Motor neuron (in vitro differentiated cells): ENCODE measurements at regions not wholly inside any gene's neighbourhood (a gene's known extent, or its start where the extent isn't known, plus 50 kb on each side); places are given as distances from the start of the nearest gene placed in this dataset.
A peak's percentile ranks its signal among the peaks of the same experiment; 100 is the strongest.
"Not testable (repeated sequence)": the region's sequence is repeated elsewhere in the genome, so short reads cannot be mapped to it uniquely, and the experiment has no call there.

ENCODE experiments used
- ATAC-seq, 8 experiments: fragments of 200-7000 bp; cut with Tn5 transposase; replicated peaks in 6 of 8; 2 replicates each; pipeline ENCODE4 v1.8.0; 2021; ENCODE audit warnings: mild to moderate bottlenecking in 8 of 8, moderate library complexity in 8 of 8
- H3K27ac ChIP-seq, 2 donors: fragments of 250-450 bp; sonication (Bioruptor Pico); 2 replicates each; pipeline ENCODE4 v1.9.0; 2021; ENCODE audit warnings: antibody characterized with exemption in 2 of 2, mild to moderate bottlenecking in 2 of 2, moderate library complexity in 1 of 2
- H3K4me1 ChIP-seq, 2 donors: fragments of 250-450 bp; sonication (Bioruptor Pico); replicated peaks in 1 of 2; 2 replicates each; pipeline ENCODE4 v1.6.1; 2021; ENCODE audit warnings: antibody characterized with exemption in 2 of 2, mild to moderate bottlenecking in 2 of 2, moderate library complexity in 1 of 2
- H3K4me3 ChIP-seq, 5 donors: fragments of 250-450 bp; sonication (Bioruptor Pico); 2 replicates each; pipeline ENCODE4 v1.9.0; 2021; ENCODE audit warnings: antibody characterized with exemption in 5 of 5, mild to moderate bottlenecking in 5 of 5, moderate library complexity in 4 of 5
- WGBS, 10 experiments: fragments of 450-650 bp; shearing (Covaris generic); methylation state at CpG; one replicate each; pipeline ENCODE4 v1.0.0; 2022; 5-methylcytosine and 5-hydroxymethylcytosine counted together
- in situ Hi-C, 9 experiments: fragments of 400-800 bp; cut with MboI; loops; one replicate each; pipeline ENCODE4 v1.15.0; 2021; ENCODE audit warnings: low sequenced_read_pairs in 9 of 9, low pct_unique_long_range_greater_than_20kb in 2 of 9; ENCODE audit not compliant: unreplicated experiment in 9 of 9

DNA sequence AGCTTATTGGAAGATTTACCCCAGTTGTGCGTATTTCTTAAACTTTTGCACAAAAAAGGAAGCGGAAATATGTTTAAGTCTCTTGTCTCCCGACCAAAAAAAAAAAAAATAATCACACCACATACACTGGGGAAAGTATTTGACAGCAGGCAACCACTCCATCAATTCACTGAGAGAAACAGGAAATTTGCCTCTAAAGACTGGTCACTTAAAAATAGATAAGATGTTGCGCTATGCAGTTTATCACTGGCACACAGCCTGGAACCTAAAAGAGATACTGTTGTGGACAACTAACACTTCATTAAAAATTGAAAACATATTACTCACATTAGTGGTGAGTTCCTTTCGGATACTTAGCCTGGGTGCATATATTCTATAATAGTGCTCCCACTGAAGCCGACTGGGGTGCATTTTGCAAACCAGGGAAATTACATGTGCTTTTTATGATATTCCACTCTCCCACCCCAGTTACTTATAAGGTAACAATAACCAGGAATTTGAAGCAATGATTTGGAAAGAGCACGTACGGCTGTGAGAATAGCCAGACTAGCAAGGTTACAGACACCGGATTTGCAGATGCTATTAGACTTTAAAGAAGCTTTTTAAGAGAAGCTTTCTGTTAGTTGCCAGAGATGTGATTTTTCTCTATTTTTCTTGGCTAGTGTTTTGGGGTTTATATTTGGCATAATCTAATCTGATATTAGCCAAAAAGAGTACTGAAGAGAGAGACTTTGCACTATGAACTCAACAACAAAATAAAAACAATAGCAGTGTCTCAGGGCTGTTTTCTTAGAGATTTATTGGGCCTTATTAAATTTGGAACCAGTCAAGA, 311.5 kb downstream of the NOVA1 start:
- H3K4me3 ChIP-seq: no peak overlapping the region
- ATAC-seq: peak in 1 of 8 experiments; percentile 17
- H3K27ac ChIP-seq: no peak overlapping the region
- in situ Hi-C loops: no loop called here
- peaks cover 23 to 32% of the 10 kb centered on the region in 2 donors for H3K4me1 ChIP-seq
- WGBS, 10 experiments: 28 to 100% (median 73%) methylated on average over 3 to 9 of the region's 9 CpGs; no CpG with 5 or more reads in 1 of the 10 experiments

DNA sequence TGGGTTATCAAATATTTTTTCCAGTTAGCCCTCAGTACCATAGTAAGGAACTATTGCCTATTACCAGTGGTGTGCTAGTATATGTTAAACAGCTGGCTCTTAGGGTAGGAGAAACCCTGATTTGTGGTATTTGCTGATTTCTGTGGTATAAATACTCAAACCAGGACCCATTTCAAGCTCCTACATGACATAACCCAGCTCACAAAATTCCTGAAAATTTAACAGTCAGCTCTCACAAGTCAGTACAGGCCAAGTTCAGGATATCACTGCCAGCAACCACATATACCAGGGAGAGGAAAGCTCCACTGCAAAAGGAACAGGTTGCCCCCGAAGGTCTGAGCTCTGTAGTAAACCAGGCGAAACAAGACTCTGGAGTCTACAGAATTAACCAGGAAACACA, 315.3 kb downstream of the NOVA1 start:
- H3K27ac ChIP-seq: no peak overlapping the region
- in situ Hi-C loops: no loop called here
- 0 to 17% methylated on average over 1 to 2 of the region's 2 CpGs; no CpG with 5 or more reads in 8 of the 10 experiments for WGBS, 10 experiments
- H3K4me1 ChIP-seq: peaks cover 28 to 36% of the 10 kb centered on the region in 2 donors
- H3K4me3 ChIP-seq: no peak overlapping the region
- peak in 5 of 8 experiments; percentile 8 to 26 (median 16) for ATAC-seq

DNA sequence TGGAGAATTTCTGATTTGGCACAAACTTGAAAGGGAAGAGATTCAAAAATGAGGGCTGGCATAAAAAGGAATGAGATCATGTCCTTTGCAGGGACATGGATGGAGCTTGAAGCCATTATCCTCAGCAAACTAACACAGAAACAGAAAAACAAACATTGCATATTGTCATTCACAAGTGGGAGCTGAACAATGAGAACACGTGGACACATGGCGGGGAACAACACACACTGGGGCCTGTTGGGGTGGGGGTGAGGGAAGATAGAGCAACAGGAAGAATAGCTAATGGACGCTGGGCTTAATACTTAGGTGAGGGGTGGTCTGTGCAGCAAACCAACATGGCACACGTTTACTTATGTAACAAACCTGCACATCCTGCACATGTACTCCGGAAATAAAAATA, 315.8 kb downstream of the NOVA1 start:
- 16 to 100% (median 37%) methylated on average over 1 to 4 of the region's 5 CpGs; no CpG with 5 or more reads in 2 of the 10 experiments for WGBS, 10 experiments
- Histone ChIP-seq H3K4me1 (peaks cover 27 to 30% of the 10 kb centered on the region in 2 donors), H3K27ac (peak overlapping the region; percentile 49 to 74)
- peak in 5 of 8 experiments; percentile 81 to 88 (median 87) for ATAC-seq
- H3K4me3 ChIP-seq, in situ Hi-C loops: not testable (repeated sequence)

DNA sequence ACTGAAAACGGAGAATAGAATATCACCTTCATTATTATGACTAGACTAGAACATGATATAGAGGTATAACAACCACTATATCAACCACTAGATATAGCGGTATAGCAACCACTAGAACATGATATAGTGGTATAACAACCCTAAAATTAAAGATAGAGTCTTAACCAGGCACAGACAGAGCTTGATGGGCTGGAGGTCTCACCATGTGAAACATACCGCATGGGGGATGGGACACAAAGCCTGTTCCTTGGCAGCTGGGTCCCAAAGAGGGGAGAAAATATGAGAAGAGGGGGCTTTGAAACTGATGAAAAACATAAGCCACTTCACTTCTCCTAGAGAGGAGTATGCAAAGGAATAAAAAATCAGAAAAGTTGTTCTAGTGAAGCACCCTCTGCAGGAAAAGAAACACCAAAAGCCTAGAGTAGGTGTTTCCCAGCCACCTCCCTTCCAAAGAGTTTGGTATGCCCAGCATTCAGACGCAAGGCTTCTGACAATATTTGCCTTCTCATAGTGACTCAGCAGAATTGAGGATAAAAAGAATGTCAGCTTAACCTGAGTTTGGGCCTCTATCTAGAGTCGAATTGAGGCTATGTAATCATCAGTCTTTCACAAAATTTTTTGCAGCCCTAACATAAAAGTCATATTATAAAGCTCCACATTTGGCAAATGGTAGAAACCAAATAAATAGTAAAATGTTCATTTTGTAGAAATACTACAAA, 316.4 kb downstream of the NOVA1 start:
- peak overlapping the region; percentile 49 to 74 for H3K27ac ChIP-seq
- no peak overlapping the region for H3K4me3 ChIP-seq
- WGBS, 10 experiments: 16 to 100% (median 80%) methylated on average over 2 to 5 of the region's 5 CpGs; no CpG with 5 or more reads in 1 of the 10 experiments
- peaks cover 21 to 24% of the 10 kb centered on the region in 2 donors for H3K4me1 ChIP-seq
- peak in 7 of 8 experiments; percentile 62 to 82 (median 77) for ATAC-seq
- in situ Hi-C loops: no loop called here

DNA sequence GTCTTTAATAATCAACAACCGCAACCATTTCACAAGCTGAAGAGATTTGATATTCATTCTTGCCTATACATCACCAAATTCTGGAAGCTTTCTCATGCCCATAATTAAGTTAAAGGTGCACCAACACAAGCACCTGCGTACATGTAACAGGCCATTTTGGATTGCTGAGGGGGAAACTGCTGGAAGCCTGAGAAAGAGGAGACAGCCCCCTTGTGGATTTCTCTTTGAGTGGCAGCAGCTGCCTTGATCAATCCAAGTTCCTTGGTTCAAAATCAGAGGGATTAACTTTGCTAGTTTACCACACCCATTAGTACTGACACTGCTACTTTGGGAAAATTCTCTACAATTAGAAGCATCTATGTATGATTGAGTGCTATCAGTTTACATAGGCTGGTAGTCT, 321.1 kb downstream of the NOVA1 start:
- WGBS, 10 experiments: 50 to 100% (median 87%) methylated on average over 1 to 2 of the region's 2 CpGs; no CpG with 5 or more reads in 4 of the 10 experiments

DNA sequence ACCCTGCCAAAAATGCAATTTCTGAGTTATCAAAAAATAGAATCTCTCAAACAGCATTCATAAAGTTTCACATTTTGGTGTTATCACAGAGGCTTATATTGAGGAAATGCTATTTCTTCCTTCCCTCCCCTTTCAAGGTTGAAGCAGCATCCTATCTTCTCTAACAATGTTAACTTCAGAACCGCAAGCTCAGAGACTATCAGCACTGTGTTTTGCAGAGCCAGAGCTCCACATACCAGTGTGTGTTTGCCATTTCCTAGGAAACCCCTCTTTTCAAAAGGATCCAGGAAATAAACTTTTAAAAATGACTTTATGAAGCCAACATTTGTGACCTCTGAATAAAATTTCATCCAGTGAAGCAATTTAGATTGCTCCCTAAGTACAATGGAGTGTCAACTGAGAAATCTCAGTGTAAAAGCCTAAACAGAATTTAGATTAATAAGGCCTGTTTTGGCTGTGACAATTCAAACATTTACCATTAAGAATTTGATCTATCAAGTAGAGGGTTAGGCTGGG, 332.6 kb downstream of the NOVA1 start:
- 0 to 60% (median 31%) methylated on average over 1 of the region's 1 CpG; no CpG with 5 or more reads in 4 of the 10 experiments for WGBS, 10 experiments
- Histone ChIP-seq H3K27ac (no peak overlapping the region), H3K4me3 (no peak overlapping the region), H3K4me1 (peaks cover 11 to 12% of the 10 kb centered on the region in 2 donors)
- peak in 3 of 8 experiments; percentile 51 to 93 (median 56) for ATAC-seq
- in situ Hi-C loops: no loop called here

More for the DNA sequence above, 321.1 kb downstream of the NOVA1 start:
- H3K27ac ChIP-seq: no peak overlapping the region
- in situ Hi-C loops: no loop called here
- peaks cover 10 to 11% of the 10 kb centered on the region in 2 donors for H3K4me1 ChIP-seq
- H3K4me3 ChIP-seq: no peak overlapping the region
- peak in 1 of 8 experiments; percentile 41 for ATAC-seq

DNA sequence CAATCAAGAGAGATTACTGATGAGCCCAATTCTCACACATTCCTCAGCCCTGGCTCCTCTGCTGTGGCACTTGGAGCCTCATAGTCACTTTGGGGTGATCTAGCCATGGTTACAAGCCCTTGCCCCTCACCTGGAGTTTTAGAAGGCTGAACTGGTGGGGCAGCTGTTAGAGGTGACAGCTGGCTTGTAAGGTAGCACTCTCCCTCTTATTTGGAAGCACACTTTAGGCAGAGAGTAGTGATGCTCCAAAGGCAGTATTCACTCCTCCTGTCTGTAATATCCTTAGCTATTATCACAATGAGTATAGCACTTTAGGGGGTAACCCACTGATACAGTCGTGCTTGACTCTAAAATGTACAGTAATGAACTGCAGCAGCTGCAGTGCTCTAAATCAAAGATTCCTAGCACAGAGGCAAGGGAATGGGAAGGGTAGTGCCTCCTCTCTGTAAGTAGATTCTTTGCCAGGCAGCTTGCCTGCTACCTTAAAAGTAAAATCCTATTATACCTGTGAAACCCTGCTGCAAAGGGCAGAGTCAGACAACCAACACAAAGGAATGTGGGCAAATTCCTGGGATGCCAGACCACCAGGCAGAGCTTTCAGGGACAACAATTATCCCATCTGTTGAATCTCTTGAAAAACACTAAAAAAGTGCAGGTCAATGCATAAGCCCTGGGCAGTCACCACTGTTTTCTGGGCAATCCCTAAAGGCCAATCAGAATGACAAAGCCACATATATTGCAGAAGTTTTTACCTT, 336.3 kb downstream of the NOVA1 start:
- no peak overlapping the region for H3K27ac ChIP-seq
- H3K4me1 ChIP-seq: peaks cover 11 to 12% of the 10 kb centered on the region in 2 donors
- no peak overlapping the region for H3K4me3 ChIP-seq
- 0 to 60% (median 20%) methylated on average over 1 of the region's 1 CpG; no CpG with 5 or more reads in 5 of the 10 experiments for WGBS, 10 experiments
- in situ Hi-C loops: no loop called here
- peak in 1 of 8 experiments; percentile 28 for ATAC-seq

DNA sequence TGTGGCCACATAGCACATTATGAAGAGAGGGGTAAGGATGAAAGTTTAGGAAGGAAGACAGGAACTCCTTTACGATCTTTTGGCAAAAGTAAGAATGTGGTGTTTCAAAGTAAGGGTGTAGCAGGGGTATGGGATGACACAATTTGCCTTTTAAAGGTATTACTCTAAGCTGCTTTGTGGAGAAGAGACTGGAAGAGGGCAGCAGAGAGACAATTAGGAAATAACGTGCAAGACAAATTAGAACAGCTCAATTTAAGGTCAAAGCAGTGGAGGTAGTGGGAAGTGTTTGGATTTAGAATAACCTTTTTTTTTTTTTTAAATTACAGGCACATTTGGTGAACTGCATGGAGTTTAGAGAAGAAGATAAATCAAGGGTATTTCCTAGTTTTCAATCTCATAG, 342.6 kb downstream of the NOVA1 start:
- no peak overlapping the region for H3K4me3 ChIP-seq
- in situ Hi-C loops: no loop called here
- 0 to 71% (median 50%) methylated on average over 1 to 2 of the region's 2 CpGs; no CpG with 5 or more reads in 1 of the 10 experiments for WGBS, 10 experiments
- ATAC-seq: peak in 2 of 8 experiments; percentile 46 to 48
- H3K27ac ChIP-seq: no peak overlapping the region
- H3K4me1 ChIP-seq: peaks cover 0 to 6% of the 10 kb centered on the region in 2 donors

DNA sequence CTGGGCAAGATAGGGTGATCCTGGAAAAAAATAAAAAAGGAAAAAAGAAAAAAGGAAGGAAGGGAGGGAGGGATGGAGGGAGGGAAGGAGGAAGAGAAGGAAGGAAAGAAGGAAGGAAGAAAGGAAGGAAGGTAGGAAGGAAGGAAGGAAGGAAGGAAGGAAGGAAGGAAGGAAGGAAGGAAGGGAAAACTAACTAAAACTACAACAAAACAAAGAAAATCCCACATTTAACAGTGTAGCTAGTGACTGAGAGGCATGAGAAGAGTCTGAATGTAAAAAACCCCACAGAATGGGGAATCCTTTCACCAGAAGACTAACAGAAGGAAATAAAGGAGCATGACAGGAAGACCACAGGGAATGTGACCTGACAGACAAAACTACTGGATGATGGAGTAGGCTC, 345.7 kb downstream of the NOVA1 start:
- no peak for ATAC-seq
- peaks cover 0 to 6% of the 10 kb centered on the region in 2 donors for H3K4me1 ChIP-seq
- no peak overlapping the region for H3K4me3 ChIP-seq
- in situ Hi-C loops: no loop called here
- no peak overlapping the region for H3K27ac ChIP-seq

DNA sequence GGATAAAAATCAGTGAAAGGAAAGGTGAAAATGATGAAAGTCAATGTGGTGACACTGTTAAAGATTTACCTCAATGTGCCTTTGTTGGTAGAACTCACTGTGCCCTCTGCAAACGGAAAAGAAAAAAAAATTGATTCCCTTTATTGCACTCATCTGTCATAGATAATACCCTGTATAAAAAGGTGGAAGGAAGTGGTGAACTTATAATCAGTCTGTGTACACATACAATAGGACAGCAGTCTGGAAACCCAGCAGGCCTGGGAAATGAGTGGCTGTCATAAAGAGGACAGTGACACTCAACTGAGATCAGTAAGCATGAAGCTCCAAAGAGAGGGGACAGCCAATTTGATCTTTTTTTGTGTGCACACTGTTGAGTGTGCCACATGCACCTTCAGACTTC, 364.7 kb downstream of the NOVA1 start:
- H3K27ac ChIP-seq: no peak overlapping the region

DNA sequence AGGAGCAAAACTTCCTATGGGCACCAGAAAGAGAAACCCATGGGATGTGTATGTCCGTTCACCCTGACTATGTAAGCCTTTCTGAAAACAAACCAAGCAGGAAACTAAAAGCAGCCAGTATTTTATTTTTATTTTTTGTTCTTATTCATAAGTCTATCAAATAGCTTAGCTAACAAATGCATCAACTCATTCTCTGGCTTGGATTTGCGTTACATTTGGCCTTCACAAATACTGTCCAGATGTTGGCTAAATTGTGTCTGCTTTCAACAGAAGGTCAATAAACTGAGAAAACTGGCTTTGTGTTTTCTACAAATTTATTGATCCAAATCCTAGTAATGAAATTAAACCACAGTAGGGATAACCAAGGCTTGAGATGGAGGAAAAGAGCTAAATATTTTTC, 379.0 kb downstream of the NOVA1 start:
- in situ Hi-C loops: no loop called here
- 0 to 100% (median 87%) methylated on average over 1 to 2 of the region's 2 CpGs for WGBS, 10 experiments
- Histone ChIP-seq H3K4me1 (peaks cover 0 to 20% of the 10 kb centered on the region in 2 donors), H3K4me3 (no peak overlapping the region), H3K27ac (no peak overlapping the region)
- ATAC-seq: no peak

More for the DNA sequence above, 364.7 kb downstream of the NOVA1 start:
- Histone ChIP-seq H3K4me3 (no peak overlapping the region), H3K4me1 (peaks cover 0 to 4% of the 10 kb centered on the region in 2 donors)
- 0 to 86% (median 33%) methylated on average over 1 of the region's 1 CpG; no CpG with 5 or more reads in 3 of the 10 experiments for WGBS, 10 experiments
- in situ Hi-C loops: no loop called here
- peak in 1 of 8 experiments; percentile 78 for ATAC-seq

DNA sequence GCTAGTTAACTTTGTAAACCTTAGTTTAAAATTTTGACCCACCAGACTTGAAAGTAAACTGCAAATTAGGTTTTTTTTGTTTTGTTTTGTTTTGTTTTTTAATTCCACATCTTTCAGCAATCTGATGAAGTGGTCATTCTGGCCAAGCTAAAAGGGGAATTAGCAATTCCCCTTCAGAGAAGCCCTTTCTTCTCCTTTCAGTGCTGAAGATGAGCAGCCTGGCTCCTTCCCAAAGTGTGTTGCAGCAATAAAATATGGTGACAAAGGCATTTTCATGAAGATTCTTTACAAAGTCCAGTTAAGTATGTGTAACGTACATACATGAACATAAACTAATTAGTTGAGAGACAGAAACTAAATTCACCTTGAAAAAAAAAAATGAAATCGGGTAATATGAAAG, 380.1 kb downstream of the NOVA1 start:
- H3K4me1 ChIP-seq: peaks cover 0 to 22% of the 10 kb centered on the region in 2 donors
- no peak overlapping the region for H3K27ac ChIP-seq
- ATAC-seq: peak in 1 of 8 experiments; percentile 21
- no peak overlapping the region for H3K4me3 ChIP-seq
- WGBS, 10 experiments: 5 to 100% (median 60%) methylated on average over 1 to 2 of the region's 2 CpGs
- in situ Hi-C loops: no loop called here
